GM21360 (cell line): ENCODE measurements at regions not wholly inside any gene's neighbourhood (a gene's known extent, or its start where the extent isn't known, plus 50 kb on each side); places are given as distances from the start of the nearest gene placed in this dataset.

ENCODE experiments used
- ATAC-seq: cut with Tn5 transposase; IDR thresholded peaks from one replicate; pipeline ENCODE4 v1.9.1; 2021; ENCODE audit warnings: mild to moderate bottlenecking, moderate library complexity; ENCODE audit not compliant: unreplicated experiment

GRCh38 chr18:37958499-37958898 is 392.9 kb upstream of the CELF4 start:
- no peak for ATAC-seq

GRCh38 chr18:37956902-37957301 is 391.3 kb upstream of the CELF4 start:
- no peak for ATAC-seq

GRCh38 chr18:37956020-37956419 is 390.4 kb upstream of the CELF4 start:
- no peak for ATAC-seq

GRCh38 chr18:37955201-37955600 is 389.6 kb upstream of the CELF4 start:
- no peak for ATAC-seq

GRCh38 chr18:37953876-37954275 is 388.3 kb upstream of the CELF4 start:
- no peak for ATAC-seq

- ATAC-seq, result no peak
Observed at GRCh38 chr18:37948471-37948870, 382.9 kb upstream of the CELF4 start.

- ATAC-seq, result no peak
Observed at GRCh38 chr18:37946324-37946723, 380.7 kb upstream of the CELF4 start.

- no peak for ATAC-seq
Observed at GRCh38 chr18:37944700-37945270, 379.2 kb upstream of the CELF4 start.

- no peak for ATAC-seq
Observed at GRCh38 chr18:37937287-37937686, 371.7 kb upstream of the CELF4 start.

GRCh38 chr18:37935086-37935485 is 369.5 kb upstream of the CELF4 start:
- ATAC-seq, result no peak

GRCh38 chr18:37930640-37931039 is 365.0 kb upstream of the CELF4 start:
- no peak for ATAC-seq

GRCh38 chr18:37922162-37922561 is 356.6 kb upstream of the CELF4 start:
- ATAC-seq, result no peak

- ATAC-seq, result no peak
Observed at GRCh38 chr18:37920865-37921264, 355.3 kb upstream of the CELF4 start.

- ATAC-seq, result no peak
Observed at GRCh38 chr18:37913051-37913450, 347.5 kb upstream of the CELF4 start.

GRCh38 chr18:37902344-37902743 is 336.7 kb upstream of the CELF4 start:
- ATAC-seq, result no peak

- ATAC-seq, result no peak
Observed at GRCh38 chr18:37900326-37900725, 334.7 kb upstream of the CELF4 start.

- no peak for ATAC-seq
Observed at GRCh38 chr18:37889963-37890362, 324.4 kb upstream of the CELF4 start.

GRCh38 chr18:37874721-37875120 is 309.1 kb upstream of the CELF4 start:
- ATAC-seq, result no peak

GRCh38 chr18:37873416-37873815 is 307.8 kb upstream of the CELF4 start:
- no peak for ATAC-seq

GRCh38 chr18:37872562-37872961 is 307.0 kb upstream of the CELF4 start:
- no peak for ATAC-seq

- ATAC-seq, result no peak
Observed at GRCh38 chr18:37871561-37871960, 306.0 kb upstream of the CELF4 start.

- no peak for ATAC-seq
Observed at GRCh38 chr18:37869051-37869450, 303.5 kb upstream of the CELF4 start.

- ATAC-seq, result no peak
Observed at GRCh38 chr18:37864122-37864521, 298.5 kb upstream of the CELF4 start.
